ENCODE measurements at regions not wholly inside any gene's neighbourhood (a gene's known extent, or its start where the extent isn't known, plus 50 kb on each side); places are given as distances from the start of the nearest gene placed in this dataset.

- TF ChIP-seq CTCF (conservative IDR thresholded peaks at IDR 0.05; ENCODE audit: low read depth, low read length): no peak
- TF ChIP-seq EZH2phosphoT487 (IDR thresholded peaks at IDR 0.05; ENCODE audit: borderline replicate concordance, low read length): no peak
- TF ChIP-seq EZH2 (IDR thresholded peaks at IDR 0.05; ENCODE audit: low read length, unreplicated experiment): no peak
Observed at GRCh38 chr10:4100380-4100779, 315.4 kb upstream of the KLF6 start.

Measured in PC-3 (cell line).